GM12875 (cell line): ENCODE measurements at regions not wholly inside any gene's neighbourhood (a gene's known extent, or its start where the extent isn't known, plus 50 kb on each side); places are given as distances from the start of the nearest gene placed in this dataset.

ENCODE experiments used
- H3K4me3 ChIP-seq: one replicate; pipeline ENCODE4 v1.5.1; 2011; ENCODE audit warnings: low read depth, low read length, control low read depth
- TF ChIP-seq, protein P1 (sequence below): IDR thresholded peaks from 2 replicates; pipeline ENCODE4 v1.5.1; 2011; ENCODE audit warnings: low read depth, mild to moderate bottlenecking, control low read depth, inconsistent platforms, low read length, moderate library complexity, borderline replicate concordance; ENCODE audit not compliant: insufficient read depth

DNA sequence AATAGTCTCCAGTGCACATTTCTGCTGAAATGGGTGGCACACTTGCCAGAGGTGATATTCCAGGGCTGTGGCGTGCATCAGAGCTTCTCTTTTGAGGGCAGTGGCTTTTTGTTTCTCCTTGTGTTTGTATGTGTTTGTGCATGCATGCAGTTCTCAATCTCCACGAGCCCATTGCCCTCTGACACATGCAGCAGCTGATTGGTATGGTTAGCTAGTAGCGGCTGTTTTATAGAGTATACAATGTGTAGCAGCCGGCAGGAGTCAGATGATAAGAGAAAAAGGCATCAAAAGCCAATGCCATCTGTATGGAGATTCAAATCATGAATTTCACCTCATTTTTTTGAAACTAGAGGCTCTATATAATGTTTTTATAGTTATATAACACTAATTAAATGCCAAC is 616.9 kb upstream of the STXBP6 start:
- TF ChIP-seq, protein P1, sequence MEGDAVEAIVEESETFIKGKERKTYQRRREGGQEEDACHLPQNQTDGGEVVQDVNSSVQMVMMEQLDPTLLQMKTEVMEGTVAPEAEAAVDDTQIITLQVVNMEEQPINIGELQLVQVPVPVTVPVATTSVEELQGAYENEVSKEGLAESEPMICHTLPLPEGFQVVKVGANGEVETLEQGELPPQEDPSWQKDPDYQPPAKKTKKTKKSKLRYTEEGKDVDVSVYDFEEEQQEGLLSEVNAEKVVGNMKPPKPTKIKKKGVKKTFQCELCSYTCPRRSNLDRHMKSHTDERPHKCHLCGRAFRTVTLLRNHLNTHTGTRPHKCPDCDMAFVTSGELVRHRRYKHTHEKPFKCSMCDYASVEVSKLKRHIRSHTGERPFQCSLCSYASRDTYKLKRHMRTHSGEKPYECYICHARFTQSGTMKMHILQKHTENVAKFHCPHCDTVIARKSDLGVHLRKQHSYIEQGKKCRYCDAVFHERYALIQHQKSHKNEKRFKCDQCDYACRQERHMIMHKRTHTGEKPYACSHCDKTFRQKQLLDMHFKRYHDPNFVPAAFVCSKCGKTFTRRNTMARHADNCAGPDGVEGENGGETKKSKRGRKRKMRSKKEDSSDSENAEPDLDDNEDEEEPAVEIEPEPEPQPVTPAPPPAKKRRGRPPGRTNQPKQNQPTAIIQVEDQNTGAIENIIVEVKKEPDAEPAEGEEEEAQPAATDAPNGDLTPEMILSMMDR, result no peak

DNA sequence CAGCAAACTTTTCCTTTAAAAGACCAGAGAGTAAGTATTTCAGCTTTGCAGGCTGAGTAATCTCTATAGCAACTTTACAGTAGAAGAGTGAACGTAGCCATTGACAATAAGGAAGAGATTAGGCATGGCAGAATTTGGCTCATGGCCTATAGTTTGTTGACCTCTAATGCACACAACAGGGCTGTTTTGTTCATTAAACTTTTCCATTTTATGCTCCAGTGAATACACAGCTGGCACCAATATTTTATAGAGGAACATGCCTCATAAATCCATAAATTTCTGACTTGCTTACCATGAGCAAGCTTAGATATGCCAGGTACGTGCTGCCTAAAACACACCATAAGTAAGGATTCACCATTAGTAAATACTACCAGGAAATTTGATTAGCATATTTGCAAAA is 609.0 kb upstream of the STXBP6 start:
- TF ChIP-seq, protein P1, result no peak
- no peak overlapping the region for H3K4me3 ChIP-seq

More for the DNA sequence above, 616.9 kb upstream of the STXBP6 start:
- H3K4me3 ChIP-seq, result no peak overlapping the region

DNA sequence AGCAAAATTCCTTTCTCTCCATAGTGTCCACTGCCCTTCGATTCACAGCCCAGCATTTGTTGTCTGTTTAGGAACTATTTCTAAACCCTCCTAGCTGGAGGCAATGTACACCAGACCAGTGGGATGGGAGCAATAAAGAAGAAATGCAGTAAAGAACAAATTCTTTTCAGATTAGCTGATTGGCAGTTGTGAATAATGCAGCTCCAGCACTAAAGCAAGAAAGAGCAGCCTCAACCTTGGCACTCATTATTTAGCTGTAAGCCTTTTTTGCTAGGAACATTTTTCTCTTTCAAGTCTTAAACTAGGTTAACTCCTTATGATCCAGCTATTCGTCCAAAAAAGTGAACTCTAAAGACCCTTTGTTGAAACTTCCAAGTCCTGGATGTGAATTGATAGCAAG is 580.5 kb upstream of the STXBP6 start:
- TF ChIP-seq, protein P1, result no peak

DNA sequence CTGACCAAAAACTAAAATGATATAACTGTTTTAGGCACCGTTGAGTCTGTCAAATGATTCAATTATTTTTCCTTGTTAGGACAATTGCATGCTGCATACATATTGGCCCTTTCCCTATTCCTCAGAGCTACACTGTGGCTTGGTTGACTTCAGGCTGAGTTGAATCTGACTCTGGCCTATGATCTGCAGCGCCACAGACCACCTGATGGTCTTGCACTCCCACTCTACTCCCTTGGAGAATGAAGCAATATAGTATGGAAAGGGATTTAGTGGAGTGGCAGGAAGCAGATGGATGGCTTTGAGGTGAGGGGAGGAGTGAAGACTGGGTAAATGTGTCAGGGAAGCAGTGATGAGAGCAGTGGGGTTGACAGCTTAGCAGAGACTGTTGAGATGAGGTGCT is 579.0 kb upstream of the STXBP6 start:
- TF ChIP-seq, protein P1, result no peak
- no peak overlapping the region for H3K4me3 ChIP-seq

More for the DNA sequence above, 580.5 kb upstream of the STXBP6 start:
- no peak overlapping the region for H3K4me3 ChIP-seq

DNA sequence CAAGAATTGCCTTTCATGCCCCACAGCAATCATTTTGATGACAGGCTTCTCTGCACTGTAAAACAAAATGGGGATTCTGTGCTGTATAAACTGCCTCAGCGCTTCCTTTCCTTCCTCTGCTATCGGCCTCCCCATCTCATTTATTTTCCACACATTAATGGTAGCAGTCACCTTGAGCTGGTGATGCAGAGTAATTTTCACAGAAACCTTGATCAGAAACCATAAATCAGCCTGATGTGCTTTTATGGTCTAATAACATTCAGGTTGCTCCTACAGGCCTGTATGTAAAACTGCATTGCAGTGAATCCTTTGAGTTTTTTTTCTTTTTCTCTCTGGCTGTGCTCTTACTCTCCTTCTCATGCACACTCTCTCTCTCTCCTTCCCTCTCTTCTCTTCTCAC is 578.4 kb upstream of the STXBP6 start:
- TF ChIP-seq, protein P1, result no peak
- H3K4me3 ChIP-seq, result no peak overlapping the region

DNA sequence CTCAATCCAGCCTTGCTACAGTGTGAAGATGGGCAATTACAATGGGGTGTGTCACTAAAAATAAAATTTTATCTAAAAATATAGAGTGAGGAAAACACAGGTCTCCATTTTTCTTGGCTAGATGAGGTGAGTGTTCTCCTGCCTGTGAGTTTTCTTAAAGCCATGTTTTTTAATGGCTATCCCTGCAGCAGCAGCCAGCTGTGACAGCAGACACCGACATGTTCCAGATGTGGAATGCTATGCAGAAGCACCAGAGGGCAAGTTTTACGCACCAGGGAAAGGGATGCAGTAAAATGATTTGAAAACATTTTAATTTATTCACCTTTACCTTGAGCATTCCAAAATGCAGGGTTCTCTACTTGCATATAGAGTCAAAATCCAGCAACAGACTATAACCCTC is 577.0 kb upstream of the STXBP6 start:
- H3K4me3 ChIP-seq, result no peak overlapping the region
- TF ChIP-seq, protein P1, result no peak

DNA sequence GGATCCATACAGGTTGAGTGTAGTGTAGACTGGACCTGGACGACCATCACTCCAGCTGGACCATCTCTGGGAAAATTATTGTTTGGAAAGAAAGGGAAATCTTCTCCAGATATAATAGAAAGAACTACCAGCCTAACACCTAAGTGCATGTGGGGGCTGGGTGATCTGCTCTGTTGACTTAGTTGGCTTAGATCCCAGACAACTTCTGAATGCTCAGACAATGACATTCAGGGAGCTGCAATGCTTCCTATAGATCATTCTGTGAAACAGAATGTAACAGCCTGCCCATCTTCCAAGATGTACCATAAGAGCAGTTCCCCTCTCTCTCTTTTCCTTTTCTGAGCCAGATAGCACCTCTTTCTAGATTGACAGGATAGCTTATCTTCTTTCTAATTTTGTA is 572.8 kb upstream of the STXBP6 start:
- TF ChIP-seq, protein P1, result no peak
- H3K4me3 ChIP-seq, result no peak overlapping the region
